T47D (cell line): ENCODE measurements at regions not wholly inside any gene's neighbourhood (a gene's known extent, or its start where the extent isn't known, plus 50 kb on each side); places are given as distances from the start of the nearest gene placed in this dataset.
"Not testable (repeated sequence)": the region's sequence is repeated elsewhere in the genome, so short reads cannot be mapped to it uniquely, and the experiment has no call there.

Source experiments
- DNase-seq, 2 experiments: peaks; one replicate each; pipeline versions ENCODE4 v3.0.0 to v3.0.0-alpha.2; 2011 to 2012; ENCODE audit warnings: low read depth in 1 of 2, low spot score in 1 of 2
- JUND ChIP-seq: IDR thresholded peaks from 2 replicates; pipeline ENCODE4 v1.6.1; 2012; ENCODE audit warnings: low read depth
- in situ Hi-C: cut with HindIII; loops from 2 replicates; pipeline ENCODE4 v1.10.0; 2016; ENCODE audit warnings: low sequenced_read_pairs, low pct_unique_long_range_greater_than_20kb

GRCh38 chr4:112952313-112952700 lies 97.1 kb upstream of the ANK2 start:
- in situ Hi-C loops: no loop called here
- no peak for DNase-seq
- TF ChIP-seq JUND: no peak

GRCh38 chr4:112953262-112953661 lies 96.2 kb upstream of the ANK2 start:
- TF ChIP-seq JUND: no peak
- DNase-seq: no peak
- in situ Hi-C loops: no loop called here

GRCh38 chr4:112954286-112954685 lies 95.2 kb upstream of the ANK2 start:
- TF ChIP-seq JUND: no peak
- in situ Hi-C loops: no loop called here
- DNase-seq: no peak

- in situ Hi-C loops: no loop called here
- TF ChIP-seq JUND: no peak
Measured at GRCh38 chr4:112956484-112956896, 93.0 kb upstream of the ANK2 start.

GRCh38 chr4:112957764-112958163 lies 91.7 kb upstream of the ANK2 start:
- in situ Hi-C loops, DNase-seq: not testable (repeated sequence)

More at GRCh38 chr4:112956484-112956896, 93.0 kb upstream of the ANK2 start:
- DNase-seq: no peak

GRCh38 chr4:112966701-112967488 lies 82.6 kb upstream of the ANK2 start:
- no peak for TF ChIP-seq JUND
- in situ Hi-C loops: no loop called here

GRCh38 chr4:112968451-112969159 lies 80.8 kb upstream of the ANK2 start:
- DNase-seq: no peak
- TF ChIP-seq JUND: no peak
- in situ Hi-C loops: no loop called here

More at GRCh38 chr4:112966701-112967488, 82.6 kb upstream of the ANK2 start:
- DNase-seq: no peak

GRCh38 chr4:112970903-112971302 lies 78.5 kb upstream of the ANK2 start:
- DNase-seq: no peak
- in situ Hi-C loops: no loop called here
- no peak for TF ChIP-seq JUND

- TF ChIP-seq JUND: no peak
- DNase-seq: no peak
- in situ Hi-C loops: no loop called here
Measured at GRCh38 chr4:112973750-112974251, 75.7 kb upstream of the ANK2 start.

- no peak for TF ChIP-seq JUND
- DNase-seq: no peak
- in situ Hi-C loops: no loop called here
Measured at GRCh38 chr4:112975567-112976355, 73.7 kb upstream of the ANK2 start.

GRCh38 chr4:112978691-112979472 lies 70.6 kb upstream of the ANK2 start:
- in situ Hi-C loops: no loop called here
- no peak for TF ChIP-seq JUND
- no peak for DNase-seq

- in situ Hi-C loops: no loop called here
- no peak for TF ChIP-seq JUND
Measured at GRCh38 chr4:112979881-112980421, 69.5 kb upstream of the ANK2 start.

More at GRCh38 chr4:112979881-112980421, 69.5 kb upstream of the ANK2 start:
- DNase-seq: no peak
